Caco-2 (cell line): ENCODE measurements at regions not wholly inside any gene's neighbourhood (a gene's known extent, or its start where the extent isn't known, plus 50 kb on each side); places are given as distances from the start of the nearest gene placed in this dataset.

Source experiments
- BruUV-seq: library from RNA; stranded (reverse); fragments of 400-500 nt; replicated peaks from 2 replicates; lab custom pipeline; 2021; lab: Mats Ljungman, UMichigan
- CTCF ChIA-PET: fragments of 300-600 bp; sonication (Branson Sonifier 250); formaldehyde crosslinking; loops from one replicate; lab custom pipeline; 2022; ENCODE audit warnings: antibody characterized with exemption; lab: Charles Lee
- POLR2A ChIA-PET: fragments of 300-600 bp; sonication (Branson Sonifier 250); formaldehyde crosslinking; loops from one replicate; lab custom pipeline; 2022; ENCODE audit warnings: antibody characterized with exemption; lab: Charles Lee
- DNase-seq, 2 experiments: peaks; one replicate each; pipeline versions ENCODE4 v3.0.0 to v3.0.0-alpha.2; 2020 to 2022
- H3K27me3 ChIP-seq: replicated peaks from 2 replicates; pipeline ENCODE4 v1.6.0; 2011; ENCODE audit warnings: low read length; ENCODE audit not compliant: control insufficient read depth, insufficient read depth
- H3K36me3 ChIP-seq: 2 replicates; pipeline ENCODE4 v1.5.1; 2011; ENCODE audit warnings: low read length; ENCODE audit not compliant: control insufficient read depth, insufficient read depth
- H3K4me1 ChIP-seq: fragments of 250-450 bp; sonication (Bioruptor Pico); 2 replicates; pipeline ENCODE4 v1.5.1; 2020; ENCODE audit warnings: mild to moderate bottlenecking
- H3K4me3 ChIP-seq: 2 replicates; pipeline ENCODE4 v1.5.1; 2011; ENCODE audit warnings: low read depth, mild to moderate bottlenecking, control low read depth, low read length
- H3K9me3 ChIP-seq: fragments of 250-450 bp; sonication (Bioruptor Pico); 2 replicates; pipeline ENCODE4 v1.5.1; 2020; ENCODE audit warnings: mild to moderate bottlenecking, moderate library complexity
- H3K27ac Mint-ChIP-seq: one replicate; pipeline ENCODE4 v1.8.0; 2022; ENCODE audit warnings: mixed read lengths; ENCODE audit not compliant: unreplicated experiment
- H3K27me3 Mint-ChIP-seq: one replicate; pipeline ENCODE4 v1.8.0; 2022; ENCODE audit warnings: mixed read lengths; ENCODE audit not compliant: insufficient read depth, unreplicated experiment
- H3K36me3 Mint-ChIP-seq: one replicate; pipeline ENCODE4 v1.8.0; 2022; ENCODE audit warnings: mild to moderate bottlenecking, mixed read lengths; ENCODE audit not compliant: insufficient read depth, unreplicated experiment
- H3K4me1 Mint-ChIP-seq: one replicate; pipeline ENCODE4 v1.8.0; 2022; ENCODE audit warnings: low read depth, mixed read lengths; ENCODE audit not compliant: unreplicated experiment
- H3K4me3 Mint-ChIP-seq: one replicate; pipeline ENCODE4 v1.8.0; 2022; ENCODE audit warnings: mild to moderate bottlenecking, moderate library complexity, mixed read lengths; ENCODE audit not compliant: unreplicated experiment
- H3K9me3 Mint-ChIP-seq: one replicate; pipeline ENCODE4 v1.8.0; 2022; ENCODE audit warnings: mixed read lengths; ENCODE audit not compliant: unreplicated experiment
- CTCF ChIP-seq, 2 experiments: fragments of 200-600 bp in 1 of 2; IDR thresholded peaks; 1 replicate in 1 of 2; 2 replicates in 1 of 2; pipeline versions ENCODE4 v1.5.1 to v1.8.0; 2011 to 2022; ENCODE audit warnings: antibody characterized with exemption in 1 of 2, control low read depth in 1 of 2, inconsistent platforms in 1 of 2, low read depth in 1 of 2, low read length in 1 of 2, mild to moderate bottlenecking in 1 of 2, moderate library complexity in 1 of 2; ENCODE audit not compliant: insufficient read depth in 1 of 2, severe bottlenecking in 1 of 2, unreplicated experiment in 1 of 2
- intact Hi-C: fragments of 100-400 bp; cut with micrococcal nuclease; formaldehyde crosslinking; loops from one replicate; pipeline ENCODE4 v1.10.0; 2022; ENCODE audit not compliant: unreplicated experiment

- CTCF ChIA-PET = no interaction called here
These were observed 364.0 kb downstream of the MN1 start for GRCh38 chr22:27437570-27437969.

GRCh38 chr22:27438271-27438980 is 363.1 kb downstream of the MN1 start:
- no TSS peak for BruUV-seq
- H3K4me1 ChIP-seq = peaks cover 6% of the 10 kb centered on the region
- H3K9me3 ChIP-seq = no peaks in the 10 kb centered on the region
- DNase-seq = no peak
- Mint-ChIP-seq H3K4me1 (no peaks in the 10 kb centered on the region), H3K36me3 (no peaks in the 10 kb centered on the region), H3K9me3 (no peaks in the 10 kb centered on the region), H3K27me3 (no peaks in the 10 kb centered on the region), H3K4me3 (no peak overlapping the region), H3K27ac (no peak overlapping the region)
- ChIA-PET POLR2A (no interaction called here), CTCF (no interaction called here)
- H3K4me3 ChIP-seq = no peak overlapping the region
- H3K27me3 ChIP-seq = no peaks in the 10 kb centered on the region
- TF ChIP-seq CTCF (IDR thresholded peaks at IDR 0.05; ENCODE audit: insufficient read depth in 1 of 2, low read depth in 1 of 2, low read length in 1 of 2, severe bottlenecking in 1 of 2, unreplicated experiment in 1 of 2) = no peak
- H3K36me3 ChIP-seq = no peaks in the 10 kb centered on the region
- intact Hi-C loops = no loop called here

More at GRCh38 chr22:27437570-27437969, 364.0 kb downstream of the MN1 start:
- Mint-ChIP-seq H3K4me1 (no peaks in the 10 kb centered on the region), H3K9me3 (peaks cover 6% of the 10 kb centered on the region), H3K27me3 (no peaks in the 10 kb centered on the region), H3K36me3 (no peaks in the 10 kb centered on the region), H3K4me3 (no peak overlapping the region), H3K27ac (no peak overlapping the region)
- BruUV-seq = no TSS peak
- no peak overlapping the region for H3K4me3 ChIP-seq
- TF ChIP-seq CTCF (IDR thresholded peaks at IDR 0.05; ENCODE audit: insufficient read depth in 1 of 2, low read depth in 1 of 2, low read length in 1 of 2, severe bottlenecking in 1 of 2, unreplicated experiment in 1 of 2) = no peak
- H3K9me3 ChIP-seq = no peaks in the 10 kb centered on the region
- POLR2A ChIA-PET = no interaction called here
- H3K27me3 ChIP-seq = no peaks in the 10 kb centered on the region
- no peak for DNase-seq
- H3K4me1 ChIP-seq = peaks cover 10% of the 10 kb centered on the region
- intact Hi-C loops = no loop called here
- H3K36me3 ChIP-seq = no peaks in the 10 kb centered on the region

GRCh38 chr22:27439131-27439530 is 362.4 kb downstream of the MN1 start:
- intact Hi-C loops = no loop called here
- Histone ChIP-seq H3K4me1 (no peaks in the 10 kb centered on the region; the same call in 1 of the 2 replicates), H3K4me3 (no peak overlapping the region), H3K36me3 (no peaks in the 10 kb centered on the region), H3K27me3 (no peaks in the 10 kb centered on the region), H3K9me3 (no peaks in the 10 kb centered on the region)
- BruUV-seq = no TSS peak
- Mint-ChIP-seq H3K9me3 (no peaks in the 10 kb centered on the region), H3K4me1 (no peaks in the 10 kb centered on the region), H3K36me3 (no peaks in the 10 kb centered on the region), H3K27ac (no peak overlapping the region), H3K27me3 (peaks cover 5% of the 10 kb centered on the region), H3K4me3 (no peak overlapping the region)
- no peak for DNase-seq
- no peak for TF ChIP-seq CTCF (IDR thresholded peaks at IDR 0.05; ENCODE audit: insufficient read depth in 1 of 2, low read depth in 1 of 2, low read length in 1 of 2, severe bottlenecking in 1 of 2, unreplicated experiment in 1 of 2)
- ChIA-PET CTCF (no interaction called here), POLR2A (no interaction called here)
